Activated CD4-positive, alpha-beta T cell treated with anti-CD3 and anti-CD28 coated beads for 4 hours (primary cell): ENCODE measurements at regions not wholly inside any gene's neighbourhood (a gene's known extent, or its start where the extent isn't known, plus 50 kb on each side); places are given as distances from the start of the nearest gene placed in this dataset.
"Not testable (repeated sequence)": the region's sequence is repeated elsewhere in the genome, so short reads cannot be mapped to it uniquely, and the experiment has no call there.

Source experiments
- DNase-seq, 2 donors: peaks; one replicate each; pipeline ENCODE4 v3.0.0-alpha.2; 2020

GRCh38 chr19:28614634-28615545, 598.1 kb downstream of the UQCRFS1 start:
- DNase-seq = no peak

DNA sequence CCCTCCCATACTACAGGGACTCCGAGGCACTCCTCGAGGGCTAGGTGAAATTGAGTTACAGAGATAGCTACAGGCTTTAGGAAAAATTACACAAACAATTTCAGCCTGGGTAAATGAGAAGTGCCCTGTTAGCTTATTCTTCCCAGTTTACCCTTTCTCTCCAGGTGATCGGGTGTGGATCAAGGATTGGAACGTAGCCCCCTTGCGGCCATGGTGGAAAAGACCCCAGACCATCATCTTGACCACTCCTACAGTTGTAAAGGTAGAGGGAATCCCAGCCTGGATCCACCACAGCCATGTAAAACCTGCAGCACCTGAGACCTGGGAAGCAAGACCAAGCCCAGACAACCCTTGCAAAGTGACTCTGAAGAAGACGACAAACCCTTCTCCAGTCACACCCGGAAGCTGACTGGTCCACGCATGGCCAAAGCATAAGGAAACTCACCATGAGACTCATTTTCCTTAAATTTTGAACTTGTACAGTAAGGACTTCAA, 600.6 kb downstream of the UQCRFS1 start:
- DNase-seq = no peak

DNA sequence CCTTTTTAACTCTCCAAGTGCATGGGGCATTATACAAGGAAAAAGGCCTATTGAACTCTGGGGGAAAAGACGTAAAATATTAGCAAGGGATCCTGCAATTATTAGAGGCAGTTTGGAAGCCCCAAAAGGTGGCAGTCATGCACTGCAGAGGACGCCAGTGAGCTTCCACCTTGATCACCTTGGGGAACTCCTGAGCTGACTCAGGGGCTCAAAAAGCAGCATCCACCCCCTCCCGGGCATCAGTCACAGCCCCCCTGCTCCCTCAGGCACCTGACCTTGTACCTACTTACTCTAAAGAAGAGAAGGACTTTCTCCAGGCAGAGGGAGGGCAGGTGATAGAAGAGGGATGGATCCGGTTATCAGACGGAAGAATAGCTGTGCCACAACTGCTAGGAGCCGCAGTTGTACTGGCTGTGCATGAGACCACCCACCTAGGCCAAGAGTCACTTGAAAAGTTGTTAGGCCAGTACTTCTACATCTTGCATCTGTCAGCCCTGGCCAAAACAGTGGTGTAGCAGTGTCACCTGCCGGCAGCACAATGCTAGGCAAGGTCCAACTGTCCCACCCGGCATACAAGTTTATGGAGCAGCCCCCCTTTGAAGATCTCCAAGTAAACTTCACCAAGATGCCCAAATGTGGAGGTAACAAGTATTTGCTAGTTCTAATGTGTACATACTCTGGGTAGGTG, 601.6 kb downstream of the UQCRFS1 start:
- not testable (repeated sequence) for DNase-seq

- no peak for DNase-seq
Measured at GRCh38 chr19:28610731-28611130, 602.2 kb downstream of the UQCRFS1 start.

DNA sequence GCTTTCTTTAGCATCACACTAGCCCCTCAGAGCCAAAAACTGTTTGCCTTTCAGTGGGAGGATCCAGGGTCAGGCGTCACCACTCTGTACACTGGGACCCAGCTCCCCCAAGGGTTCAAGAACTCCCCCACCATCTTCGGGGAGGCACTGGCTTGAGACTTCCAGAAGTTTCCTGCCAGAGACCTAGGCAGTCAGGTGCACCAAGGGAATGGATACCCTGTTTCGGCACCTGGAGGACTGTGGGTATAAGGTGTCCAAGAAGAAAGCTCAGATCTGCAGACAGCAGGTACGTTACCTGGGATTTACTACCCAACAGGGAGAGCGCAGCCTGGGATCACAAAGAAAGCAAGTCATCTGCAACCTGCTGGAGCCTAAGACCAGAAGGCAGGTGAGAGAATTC, 603.0 kb downstream of the UQCRFS1 start:
- no peak for DNase-seq

GRCh38 chr19:28609091-28609755, 603.7 kb downstream of the UQCRFS1 start:
- DNase-seq = no peak

- DNase-seq = no peak
Measured at GRCh38 chr19:28608292-28608691, 604.7 kb downstream of the UQCRFS1 start.

GRCh38 chr19:28607066-28607583, 605.8 kb downstream of the UQCRFS1 start:
- no peak for DNase-seq

GRCh38 chr19:28606269-28607032, 606.5 kb downstream of the UQCRFS1 start:
- DNase-seq = no peak

DNA sequence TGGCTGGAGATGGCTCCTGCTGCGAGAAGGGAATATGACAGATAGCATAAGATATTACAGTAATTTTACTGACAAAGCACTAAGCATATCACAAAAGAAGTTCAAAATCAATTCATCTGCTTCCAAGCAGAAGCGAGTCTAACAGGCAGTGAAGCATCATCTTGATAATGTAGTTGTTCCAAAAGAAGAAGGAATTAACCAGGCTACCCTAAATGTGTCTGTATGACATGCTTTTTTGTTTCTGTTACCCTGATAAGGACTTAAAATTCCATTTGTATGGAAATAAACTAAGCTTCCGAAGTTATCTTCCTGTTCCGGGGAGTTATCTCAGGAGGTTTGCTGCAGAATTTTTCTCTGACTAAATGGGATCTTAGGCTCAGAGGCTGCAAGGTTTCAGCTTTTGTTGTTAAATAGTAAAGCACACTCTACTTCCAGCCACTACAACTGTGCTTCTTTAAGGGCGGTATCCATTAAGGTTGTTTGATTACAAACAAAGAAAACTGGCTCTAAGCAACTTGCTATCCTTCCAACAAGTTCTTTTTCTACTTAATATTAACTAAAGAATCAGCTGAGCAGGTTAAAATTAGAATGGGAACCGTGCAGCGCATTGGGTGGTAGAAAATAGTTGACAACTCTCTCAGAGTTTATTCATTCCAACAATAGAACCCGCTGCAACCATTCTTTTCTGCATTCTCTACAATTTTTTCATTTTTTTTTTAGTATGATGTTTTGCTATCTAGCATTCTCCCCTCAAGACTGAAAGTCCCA, 607.3 kb downstream of the UQCRFS1 start:
- no peak for DNase-seq

DNA sequence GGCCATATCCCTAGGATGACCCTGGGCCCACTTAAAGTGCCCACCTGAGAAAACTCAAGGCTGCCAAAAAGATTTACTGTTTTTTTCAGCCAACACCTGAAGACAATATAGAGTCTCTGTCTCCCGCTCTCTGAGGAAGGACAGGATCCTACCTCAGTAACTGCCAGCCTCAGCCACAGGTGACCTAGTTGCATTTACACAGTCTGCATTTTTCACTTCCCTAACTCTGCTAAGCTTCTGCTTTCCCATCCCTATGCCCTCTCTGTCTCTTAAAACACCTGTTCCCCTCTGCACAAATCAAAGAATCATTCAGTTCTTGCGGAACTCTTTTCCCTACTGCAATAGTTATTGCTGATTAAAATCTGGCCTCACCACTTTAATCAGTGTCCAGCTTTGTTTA, 609.5 kb downstream of the UQCRFS1 start:
- no peak for DNase-seq

DNA sequence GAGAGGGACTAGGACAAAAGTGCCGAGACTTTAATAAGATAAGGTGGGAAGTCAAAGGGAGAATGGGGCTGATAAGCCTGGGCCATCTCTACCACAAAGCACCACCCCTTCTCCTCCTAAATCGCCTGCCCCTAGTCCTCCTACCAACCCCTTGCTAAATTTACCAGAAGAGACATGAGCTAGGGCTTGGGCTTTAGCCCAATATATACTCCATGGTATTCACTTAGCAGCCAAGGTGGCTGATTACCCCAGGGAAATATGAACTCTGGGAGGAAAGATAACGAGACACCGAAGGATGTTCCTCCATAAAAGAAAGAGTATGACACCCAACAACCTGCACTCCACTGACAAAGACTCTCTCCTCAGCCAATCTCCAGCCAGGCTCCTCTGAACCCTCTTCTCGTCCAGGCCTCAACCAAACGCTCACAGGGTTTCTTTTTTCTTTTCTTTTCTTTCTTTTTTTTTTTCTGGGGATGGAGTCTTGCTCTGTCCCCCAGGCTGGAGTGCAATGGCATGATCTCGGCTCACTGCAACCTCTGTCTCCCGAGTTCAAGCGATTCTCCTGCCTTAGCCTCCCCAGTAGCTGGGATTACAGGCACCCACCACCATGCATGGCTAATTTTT, 610.2 kb downstream of the UQCRFS1 start:
- no peak for DNase-seq

- DNase-seq = no peak
Measured at GRCh38 chr19:28601723-28602440, 611.1 kb downstream of the UQCRFS1 start.

- DNase-seq = no peak
Measured at GRCh38 chr19:28598861-28599260, 614.1 kb downstream of the UQCRFS1 start.

DNA sequence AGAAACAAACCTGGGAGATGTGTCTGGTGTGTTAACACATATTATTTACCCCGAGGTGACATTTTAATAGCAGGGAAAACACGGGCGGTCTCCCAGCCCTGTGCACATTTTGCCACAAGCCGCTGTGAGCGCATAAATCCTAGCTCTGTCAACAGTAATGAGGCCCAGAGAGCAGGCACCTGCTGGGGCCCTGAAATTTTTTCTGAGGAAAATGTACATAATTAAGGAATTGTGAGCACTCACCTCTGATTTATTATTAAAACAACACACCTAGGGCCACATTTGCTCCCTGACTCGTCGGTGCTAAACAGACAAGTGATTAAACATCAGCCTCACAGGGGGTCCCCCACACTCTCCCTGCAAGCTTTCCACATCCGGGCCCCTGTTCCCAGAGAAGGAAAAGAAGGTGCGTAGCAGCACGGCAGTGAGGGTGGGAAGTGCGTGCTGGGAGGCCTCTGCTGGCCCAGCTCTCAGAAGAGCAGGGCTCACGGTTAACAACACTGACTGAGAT, 616.3 kb downstream of the UQCRFS1 start:
- DNase-seq = no peak

DNA sequence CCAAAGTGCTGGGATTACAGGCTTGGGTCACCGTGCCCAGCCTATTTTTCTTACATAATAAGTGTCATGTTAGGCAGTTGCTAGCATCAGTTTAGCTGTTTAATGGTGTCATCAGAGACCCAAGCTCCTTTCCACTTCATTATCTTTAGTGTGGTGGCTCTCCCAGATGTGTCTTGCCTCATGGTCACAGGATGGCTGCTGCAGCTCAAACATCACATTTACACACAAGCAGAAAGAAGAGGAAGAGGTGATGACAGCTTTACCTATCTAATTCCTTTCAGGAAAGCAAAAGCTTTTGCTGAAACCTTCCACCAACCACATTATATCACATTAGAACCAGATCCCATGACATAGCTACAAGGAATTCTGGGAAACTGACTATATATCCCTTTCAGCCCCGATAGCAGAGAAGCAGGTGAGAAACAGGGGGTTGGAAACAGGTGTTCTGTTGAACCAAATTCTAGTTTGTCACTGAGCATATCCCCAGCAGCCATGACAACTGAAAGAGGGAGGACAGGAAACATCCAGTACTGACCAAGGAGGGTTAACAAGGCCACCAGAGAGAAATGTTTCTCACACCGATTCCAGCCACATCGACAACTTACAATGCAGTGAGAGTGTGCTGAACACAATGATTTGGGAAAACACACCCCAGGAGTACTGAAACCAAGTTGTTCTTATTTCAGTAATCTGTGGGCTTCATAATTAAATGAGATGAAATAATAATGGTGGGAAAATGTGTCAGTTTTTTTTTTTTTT, 617.0 kb downstream of the UQCRFS1 start:
- DNase-seq = no peak

GRCh38 chr19:28594737-28595136, 618.2 kb downstream of the UQCRFS1 start:
- no peak for DNase-seq

DNA sequence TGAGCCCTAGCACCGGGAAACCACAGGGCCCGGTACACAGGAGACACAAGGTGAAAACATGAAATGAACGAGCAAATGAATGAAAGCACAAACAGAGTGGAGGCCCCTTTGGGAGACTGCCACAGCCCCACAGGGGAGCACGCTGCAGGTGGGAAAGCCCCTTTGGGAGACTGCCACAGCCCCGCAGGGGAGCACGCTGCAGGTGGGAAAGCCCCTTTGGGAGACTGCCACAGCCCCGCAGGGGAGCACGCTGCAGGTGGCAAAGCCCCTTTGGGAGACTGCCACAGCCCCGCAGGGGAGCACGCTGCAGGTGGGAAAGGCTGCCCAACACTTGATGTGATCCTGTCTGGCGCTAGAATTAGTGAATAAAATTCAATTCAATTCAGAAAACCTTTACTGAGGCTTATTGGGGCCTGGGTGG, 623.0 kb downstream of the UQCRFS1 start:
- not testable (repeated sequence) for DNase-seq

DNA sequence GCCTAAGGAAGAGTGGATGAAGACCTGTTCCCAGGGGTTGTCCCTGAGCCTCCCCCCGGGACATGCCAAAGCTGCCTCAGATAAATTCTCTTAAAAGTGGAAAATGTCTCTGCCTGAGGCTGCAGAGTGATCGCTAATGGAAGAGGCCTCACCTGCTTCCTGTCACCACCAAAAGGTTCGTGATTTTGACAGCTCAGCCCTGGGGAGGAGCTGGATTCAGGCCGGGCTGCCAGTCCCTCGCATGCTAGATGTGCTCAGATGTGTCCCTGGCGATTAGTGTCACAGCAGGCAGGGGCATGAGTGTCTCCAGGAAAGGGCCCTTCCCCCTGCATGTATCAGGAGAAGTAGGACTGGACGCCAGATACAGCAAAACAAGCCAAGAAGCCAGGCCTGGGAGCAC, 626.5 kb downstream of the UQCRFS1 start:
- DNase-seq = no peak
